ENCODE measurements at regions not wholly inside any gene's neighbourhood (a gene's known extent, or its start where the extent isn't known, plus 50 kb on each side); places are given as distances from the start of the nearest gene placed in this dataset.
"Not testable (repeated sequence)": the region's sequence is repeated elsewhere in the genome, so short reads cannot be mapped to it uniquely, and the experiment has no call there.

DNA sequence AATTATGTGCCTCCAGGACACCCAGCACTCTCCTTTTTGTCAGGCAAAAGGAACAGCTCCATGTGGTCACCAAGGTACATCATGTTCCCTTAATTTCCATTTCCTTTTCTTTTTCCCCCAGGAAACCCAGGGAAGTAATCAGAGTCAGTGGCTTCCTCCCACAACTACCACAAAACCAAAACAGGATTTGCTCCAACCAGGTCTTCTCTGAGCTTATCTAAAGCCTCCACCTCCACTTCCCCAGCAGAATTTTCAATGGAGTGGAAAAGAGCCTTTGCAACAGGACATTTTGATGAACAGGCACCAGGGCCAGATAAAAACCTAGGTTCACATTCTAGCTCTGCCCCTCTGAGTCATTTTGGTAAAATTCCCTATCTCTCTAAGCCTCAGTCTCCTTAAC, 154.3 kb downstream of the NR2F2 start:
- ATAC-seq (no peak), DNase-seq (ENCODE audit: low spot score in 2 of 2) (no peak)
- Mint-ChIP-seq H3K36me3 (no peaks in the 10 kb centered on the region), H3K27ac (no peak overlapping the region), H3K9me3 (peaks cover 0 to 5% of the 10 kb centered on the region in 2 donors)

DNA sequence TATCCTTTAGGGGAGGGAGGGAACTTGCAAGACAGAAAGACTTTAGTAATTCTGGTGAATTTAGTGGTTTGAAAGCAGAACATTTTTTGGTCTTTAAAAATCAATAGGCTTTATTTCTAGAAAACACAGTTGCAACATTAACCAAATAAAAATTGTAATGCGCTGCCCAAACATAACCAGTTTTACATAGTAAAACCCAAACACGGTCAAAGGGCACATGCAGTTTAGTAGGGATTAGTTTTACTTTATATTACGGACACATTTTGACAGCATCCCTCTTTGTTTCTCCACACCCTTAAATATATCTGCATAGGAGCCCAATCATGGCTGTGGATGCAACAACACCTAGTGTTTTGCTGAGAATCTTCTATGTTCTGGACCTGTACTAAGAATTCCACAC, 156.7 kb downstream of the NR2F2 start:
- DNase-seq (ENCODE audit: low spot score in 2 of 2) (no peak), ATAC-seq (no peak)
- H3K9me3 Mint-ChIP-seq = peaks cover 0 to 5% of the 10 kb centered on the region in 2 donors
- no peaks in the 10 kb centered on the region for H3K36me3 Mint-ChIP-seq
- no peak overlapping the region for H3K27ac Mint-ChIP-seq

DNA sequence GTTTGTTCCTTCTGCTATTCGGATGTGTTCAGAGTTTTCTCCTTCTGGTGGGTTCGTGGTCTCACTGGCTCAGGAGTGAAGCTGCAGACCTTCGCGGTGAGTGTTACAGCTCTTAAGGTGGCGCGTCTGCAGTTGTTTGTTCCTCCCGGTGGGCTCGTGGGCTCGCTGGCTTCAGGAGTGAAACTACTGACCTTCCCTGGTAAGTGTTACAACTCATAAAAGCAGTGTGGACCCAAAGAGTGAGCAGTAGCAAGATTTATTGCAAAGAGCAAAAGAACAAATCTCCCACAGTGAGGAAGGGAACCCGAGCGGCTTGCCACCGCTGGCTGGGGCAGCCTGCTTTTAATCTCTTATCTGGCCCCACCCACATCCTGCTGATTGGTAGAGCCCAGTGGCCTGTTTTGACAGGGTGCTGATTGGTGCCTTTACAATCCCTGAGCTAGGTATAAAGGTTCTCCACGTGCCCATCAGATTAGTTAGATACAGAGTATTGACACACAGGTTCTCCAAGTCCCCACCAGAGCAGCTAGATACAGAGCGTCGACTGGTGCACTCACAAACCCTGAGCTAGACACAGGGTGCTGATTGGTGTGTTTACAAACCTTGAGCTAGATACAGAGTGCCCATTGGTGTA, 160.7 kb downstream of the NR2F2 start:
- DNase-seq (ENCODE audit: low spot score in 2 of 2); H3K36me3 Mint-ChIP-seq; H3K9me3 Mint-ChIP-seq; ATAC-seq; H3K27ac Mint-ChIP-seq: not testable (repeated sequence)

DNA sequence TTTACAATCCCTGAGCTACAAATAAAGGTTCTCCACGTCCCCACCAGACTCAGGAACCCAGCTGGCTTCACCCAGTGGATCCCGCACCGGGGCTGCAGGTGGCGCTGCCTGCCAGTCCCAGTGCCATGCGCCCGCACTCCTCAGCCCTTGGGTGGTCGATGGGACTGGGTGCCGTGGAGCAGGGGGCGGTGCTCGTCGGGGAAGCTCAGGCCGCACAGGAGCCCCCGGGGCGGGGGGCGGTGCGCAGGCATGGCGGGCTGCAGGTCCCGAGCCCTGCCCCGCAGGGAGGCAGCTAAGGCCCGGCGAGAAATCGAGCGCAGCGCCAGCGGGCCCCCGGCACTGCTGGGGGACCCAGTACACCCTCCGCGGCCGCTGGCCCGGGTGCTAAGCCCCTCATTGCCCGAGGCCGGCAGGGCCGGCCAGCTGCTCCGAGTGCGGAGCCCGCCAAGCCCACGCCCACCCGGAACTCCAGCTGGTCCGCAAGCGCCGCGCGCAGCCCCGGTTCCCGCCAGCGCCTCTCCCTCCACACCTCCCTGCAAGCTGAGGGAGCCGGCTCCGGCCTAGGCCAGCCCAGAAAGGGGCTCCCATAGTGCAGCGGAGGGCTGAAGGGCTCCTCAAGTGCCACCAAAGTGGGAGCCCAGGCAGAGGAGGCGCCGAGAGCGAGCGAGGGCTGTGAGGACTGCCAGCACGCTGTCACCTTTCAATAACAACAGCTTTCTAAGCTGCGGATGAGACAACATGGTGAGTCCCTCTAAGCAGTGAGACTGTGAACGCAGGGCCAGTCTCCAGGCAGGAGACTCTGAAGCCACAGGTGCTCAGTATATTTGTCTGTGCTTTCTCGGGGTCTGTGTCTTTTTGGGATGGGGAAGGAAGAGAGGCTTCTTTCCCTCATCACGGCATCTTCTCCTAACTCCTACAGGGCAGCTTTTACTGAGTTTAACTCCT, 161.5 kb downstream of the NR2F2 start:
- not testable (repeated sequence) for H3K9me3 Mint-ChIP-seq; DNase-seq (ENCODE audit: low spot score in 2 of 2); H3K27ac Mint-ChIP-seq; ATAC-seq; H3K36me3 Mint-ChIP-seq

DNA sequence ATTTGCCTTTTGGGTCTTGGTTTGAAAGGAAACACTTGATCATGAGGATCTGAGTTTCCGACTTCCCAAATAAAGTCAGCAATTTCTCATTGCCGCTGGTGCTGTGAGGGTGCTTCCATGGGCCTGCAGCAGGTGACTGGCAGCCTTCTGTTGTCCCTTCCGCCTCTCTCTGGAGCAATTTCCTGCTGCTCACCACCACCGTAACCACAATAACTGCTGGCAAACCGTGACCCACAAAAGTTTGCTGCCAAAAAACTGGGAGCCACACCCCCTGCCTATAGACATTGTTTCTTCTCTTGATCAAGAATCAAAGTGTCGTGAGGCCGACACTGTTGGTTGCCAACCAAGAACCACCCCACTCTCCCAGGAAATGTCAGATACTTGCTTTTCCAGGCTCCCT, 164.0 kb downstream of the NR2F2 start:
- Mint-ChIP-seq H3K9me3 (peaks cover 0 to 6% of the 10 kb centered on the region in 2 donors), H3K36me3 (no peaks in the 10 kb centered on the region), H3K27ac (no peak overlapping the region)
- no peak for DNase-seq (ENCODE audit: low spot score in 2 of 2)
- ATAC-seq = no peak

DNA sequence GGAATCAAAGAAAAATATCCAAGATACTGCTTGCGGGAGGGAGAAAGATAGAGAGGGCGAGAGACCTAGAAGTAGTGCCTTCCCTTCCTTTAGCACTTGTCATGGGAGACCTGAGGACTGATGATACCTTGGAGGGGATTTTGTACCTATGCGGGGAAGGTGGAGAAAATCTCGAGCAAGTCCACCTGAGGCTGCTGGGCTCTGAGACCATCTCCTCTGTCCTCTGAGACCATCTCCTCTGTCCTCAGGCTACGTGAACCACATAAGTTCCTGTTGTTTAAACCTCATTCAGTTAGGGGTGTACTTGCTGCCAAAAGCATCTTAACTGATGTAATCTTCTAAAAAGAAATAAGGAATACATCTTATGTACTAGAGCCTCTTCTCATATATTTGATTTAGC, 164.9 kb downstream of the NR2F2 start:
- no peak for DNase-seq (ENCODE audit: low spot score in 2 of 2)
- Mint-ChIP-seq H3K9me3 (peaks cover 0 to 6% of the 10 kb centered on the region in 2 donors), H3K27ac (no peak overlapping the region), H3K36me3 (no peaks in the 10 kb centered on the region)
- ATAC-seq = no peak

DNA sequence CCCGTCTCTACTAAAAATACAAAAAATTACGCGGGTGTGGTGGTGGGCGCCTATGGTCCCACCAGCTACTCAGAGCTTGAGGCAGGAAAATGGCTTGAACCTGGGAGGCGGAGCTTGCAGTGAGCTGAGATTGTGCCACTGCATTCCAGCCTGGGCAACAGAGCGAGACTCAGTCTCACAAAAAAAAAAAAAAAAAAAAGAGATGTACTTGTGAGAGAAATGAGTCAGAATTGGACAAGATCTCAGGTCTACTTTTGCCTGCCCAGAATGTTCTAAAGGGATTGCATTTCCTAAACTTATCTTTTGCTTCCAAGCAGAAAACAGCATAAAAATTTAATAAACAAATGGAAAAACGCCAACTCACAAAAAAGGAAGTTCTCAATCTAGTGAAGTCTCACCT, 167.5 kb downstream of the NR2F2 start:
- Mint-ChIP-seq H3K27ac (no peak overlapping the region), H3K9me3 (peaks cover 0 to 6% of the 10 kb centered on the region in 2 donors), H3K36me3 (no peaks in the 10 kb centered on the region)
- no peak for ATAC-seq
- DNase-seq (ENCODE audit: low spot score in 2 of 2) = no peak

DNA sequence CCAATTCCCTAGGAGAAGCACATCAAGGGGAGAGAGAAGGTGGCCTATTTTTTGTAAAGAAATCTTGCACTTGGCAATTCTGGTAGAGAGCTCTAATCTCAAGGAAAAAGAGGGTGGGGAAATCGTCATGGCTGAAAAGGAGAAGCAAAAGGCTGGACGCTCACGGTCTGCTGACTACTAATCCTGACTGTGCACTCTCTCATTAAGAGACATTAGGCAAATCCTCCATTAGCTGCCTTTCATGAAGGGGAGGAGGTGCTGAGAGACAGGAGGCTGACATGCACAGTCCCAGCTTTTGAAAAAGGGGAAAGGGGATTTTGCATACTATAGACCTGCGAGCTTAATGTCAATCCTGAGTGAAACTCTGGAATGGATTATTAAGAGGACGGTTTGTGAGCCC, 170.0 kb downstream of the NR2F2 start:
- peaks cover 0 to 6% of the 10 kb centered on the region in 2 donors for H3K9me3 Mint-ChIP-seq
- H3K27ac Mint-ChIP-seq = no peak overlapping the region
- ATAC-seq (no peak), DNase-seq (ENCODE audit: low spot score in 2 of 2) (no peak)
- H3K36me3 Mint-ChIP-seq = no peaks in the 10 kb centered on the region

DNA sequence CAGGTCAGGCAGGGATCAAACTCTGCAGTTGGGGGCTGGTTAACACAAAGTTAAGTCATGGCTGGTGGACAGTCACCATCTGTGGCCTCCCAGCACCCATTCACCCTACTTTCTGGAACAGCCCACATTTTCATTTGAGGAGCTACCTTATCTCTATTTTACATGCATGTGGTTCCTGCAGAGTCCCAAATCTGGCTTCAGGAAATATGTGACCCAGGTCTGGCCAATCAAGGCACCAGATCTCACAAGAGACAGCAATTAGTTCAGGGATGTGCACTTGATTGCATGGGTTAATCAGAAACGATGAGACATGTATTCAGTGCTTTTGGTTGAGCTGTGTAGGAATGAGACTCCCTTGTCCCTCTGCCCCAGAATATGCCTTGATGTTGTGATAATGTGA, 170.9 kb downstream of the NR2F2 start:
- Mint-ChIP-seq H3K27ac (no peak overlapping the region), H3K36me3 (no peaks in the 10 kb centered on the region), H3K9me3 (peaks cover 0 to 6% of the 10 kb centered on the region in 2 donors)
- no peak for DNase-seq (ENCODE audit: low spot score in 2 of 2)
- no peak for ATAC-seq

DNA sequence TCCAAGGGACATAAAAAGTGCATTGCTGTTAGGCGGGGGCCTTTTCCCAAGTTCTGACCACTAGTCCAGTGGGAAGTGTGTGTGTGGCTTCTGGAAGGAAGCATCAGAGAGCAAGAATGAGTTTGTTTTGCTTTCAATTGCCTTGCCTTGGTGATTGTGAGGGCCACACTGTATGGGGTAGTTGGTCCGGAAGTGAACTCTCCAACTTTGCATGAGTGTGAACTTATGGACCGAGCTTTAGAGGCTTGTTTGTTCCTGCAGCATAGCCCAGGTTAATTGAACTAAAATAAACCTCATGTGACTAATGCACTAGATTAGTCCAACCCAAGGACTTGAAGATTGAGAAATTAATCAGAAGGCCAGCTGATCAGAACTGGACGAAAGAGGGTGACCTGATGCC, 171.7 kb downstream of the NR2F2 start:
- ATAC-seq = no peak
- DNase-seq (ENCODE audit: low spot score in 2 of 2) = no peak
- Mint-ChIP-seq H3K27ac (no peak overlapping the region), H3K36me3 (no peaks in the 10 kb centered on the region), H3K9me3 (no peaks in the 10 kb centered on the region)

DNA sequence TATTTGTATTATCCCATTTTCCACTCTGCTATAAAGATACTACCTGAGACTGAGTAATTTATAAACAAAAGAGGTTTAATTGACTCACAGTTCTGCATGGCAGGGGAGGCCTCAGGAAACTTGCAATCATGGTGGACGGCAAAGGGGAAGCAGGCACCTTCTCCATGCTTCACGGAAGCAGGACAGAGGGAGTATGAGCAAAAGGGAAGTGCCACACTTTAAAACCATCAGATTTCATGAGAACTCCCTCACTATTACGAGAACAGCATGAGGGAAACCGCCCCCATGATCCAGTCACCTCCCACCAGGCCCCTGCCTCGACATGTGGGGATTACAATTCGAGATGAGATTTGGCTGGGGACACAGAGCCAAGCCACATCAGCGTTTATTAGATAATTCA, 172.8 kb downstream of the NR2F2 start:
- Mint-ChIP-seq H3K27ac (no peak overlapping the region), H3K36me3 (no peaks in the 10 kb centered on the region), H3K9me3 (no peaks in the 10 kb centered on the region)
- DNase-seq (ENCODE audit: low spot score in 2 of 2) (no peak), ATAC-seq (no peak)

DNA sequence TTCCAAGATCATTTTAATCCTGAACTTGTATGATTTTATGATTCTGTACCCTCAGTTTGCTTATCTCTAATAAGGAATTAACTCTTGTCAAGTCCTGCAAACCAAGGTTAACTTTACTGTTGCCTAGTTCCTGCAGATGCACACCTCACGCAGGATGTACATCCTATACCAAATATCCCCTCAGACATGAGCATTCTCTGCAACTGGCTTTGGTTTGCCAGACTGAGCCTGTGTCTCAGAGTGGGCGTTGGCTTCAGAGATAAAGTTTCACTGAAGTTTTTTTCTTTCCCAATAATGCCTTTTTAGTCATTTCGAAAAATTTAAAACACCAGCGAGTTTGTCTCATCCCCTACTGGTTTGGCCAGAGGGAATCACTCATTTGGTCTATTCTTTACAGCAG, 173.9 kb downstream of the NR2F2 start:
- ATAC-seq (no peak), DNase-seq (ENCODE audit: low spot score in 2 of 2) (no peak)
- H3K36me3 Mint-ChIP-seq = no peaks in the 10 kb centered on the region
- no peaks in the 10 kb centered on the region for H3K9me3 Mint-ChIP-seq
- H3K27ac Mint-ChIP-seq = no peak overlapping the region

DNA sequence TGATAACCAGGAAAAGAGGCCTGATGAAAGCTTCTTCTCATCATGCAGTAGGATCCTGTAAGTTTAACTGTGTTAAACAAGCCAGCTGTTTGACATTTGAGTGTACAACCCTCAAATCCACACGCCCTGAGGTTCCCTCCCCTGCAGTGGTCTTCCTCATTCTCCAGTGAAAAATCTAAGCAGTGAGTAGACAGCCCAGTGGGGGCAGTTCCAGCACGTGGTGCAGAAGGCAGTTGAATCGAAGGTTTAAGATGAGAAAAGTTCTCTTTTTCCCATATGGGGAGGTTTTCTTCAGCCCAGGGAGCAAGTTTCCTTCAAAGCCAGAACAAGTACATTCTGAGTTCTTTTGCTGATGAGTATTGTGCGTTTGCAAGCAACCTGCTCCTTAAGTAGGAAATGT, 174.5 kb downstream of the NR2F2 start:
- DNase-seq (ENCODE audit: low spot score in 2 of 2) = no peak
- no peak overlapping the region for H3K27ac Mint-ChIP-seq
- ATAC-seq = no peak
- H3K36me3 Mint-ChIP-seq = no peaks in the 10 kb centered on the region
- no peaks in the 10 kb centered on the region for H3K9me3 Mint-ChIP-seq

DNA sequence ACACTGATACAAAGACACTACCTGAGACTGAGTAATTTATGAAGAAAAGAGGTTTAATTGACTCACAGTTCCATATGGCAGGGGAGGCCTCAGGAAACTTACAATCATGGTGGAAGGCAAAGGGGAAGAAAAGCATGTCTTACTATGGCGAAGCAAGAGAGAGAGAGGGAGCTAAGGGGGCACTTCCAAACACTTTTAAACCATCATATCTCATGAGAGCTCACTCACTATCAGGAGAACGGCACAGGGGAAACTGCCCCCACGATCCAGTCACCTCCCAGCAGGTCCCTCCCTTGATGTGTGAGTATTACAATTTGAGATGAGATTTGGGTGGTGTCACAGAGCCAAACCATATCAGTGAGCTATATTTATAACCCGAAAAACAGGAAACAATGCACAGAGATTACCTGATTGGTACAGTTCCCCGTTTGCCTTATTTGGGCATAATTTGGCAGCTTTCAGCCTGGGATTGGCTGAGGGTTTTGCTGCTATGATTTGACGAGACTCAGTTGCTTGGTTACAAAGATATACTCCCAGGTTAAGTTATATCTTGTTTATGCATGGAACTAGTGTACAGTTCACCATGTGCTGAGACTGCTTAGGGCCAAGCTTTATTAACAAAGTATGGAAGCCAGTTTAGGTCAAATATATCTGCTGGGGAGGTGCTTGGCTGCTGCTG, 184.2 kb downstream of the NR2F2 start:
- H3K9me3 Mint-ChIP-seq = peaks cover 25 to 31% of the 10 kb centered on the region in 2 donors
- ATAC-seq (no peak), DNase-seq (ENCODE audit: low spot score in 2 of 2) (no peak)
- H3K27ac Mint-ChIP-seq = no peak overlapping the region
- peaks cover 0 to 18% of the 10 kb centered on the region in 2 donors for H3K36me3 Mint-ChIP-seq

DNA sequence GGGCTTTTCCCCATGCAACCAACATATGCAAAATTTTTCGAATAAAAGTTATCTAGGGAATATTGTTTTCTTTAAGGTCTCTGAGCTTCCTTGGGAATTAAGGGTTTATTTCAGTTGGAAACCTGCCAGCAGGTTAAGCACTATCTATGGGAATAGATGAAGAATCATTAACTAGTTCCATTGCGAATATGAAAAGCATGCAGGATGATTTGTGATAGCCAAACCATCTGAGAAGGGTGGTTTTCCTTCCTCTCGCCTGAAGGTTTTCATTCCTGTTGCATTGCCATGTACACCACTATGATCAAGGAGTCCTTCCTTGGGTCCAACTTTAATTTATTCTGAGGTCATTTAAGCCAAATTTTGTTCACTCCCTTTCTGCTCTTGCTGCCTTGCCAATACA, 184.9 kb downstream of the NR2F2 start:
- ATAC-seq (no peak), DNase-seq (ENCODE audit: low spot score in 2 of 2) (no peak)
- H3K9me3 Mint-ChIP-seq = peaks cover 25 to 31% of the 10 kb centered on the region in 2 donors
- peaks cover 0 to 17% of the 10 kb centered on the region in 2 donors for H3K36me3 Mint-ChIP-seq
- H3K27ac Mint-ChIP-seq = no peak overlapping the region

DNA sequence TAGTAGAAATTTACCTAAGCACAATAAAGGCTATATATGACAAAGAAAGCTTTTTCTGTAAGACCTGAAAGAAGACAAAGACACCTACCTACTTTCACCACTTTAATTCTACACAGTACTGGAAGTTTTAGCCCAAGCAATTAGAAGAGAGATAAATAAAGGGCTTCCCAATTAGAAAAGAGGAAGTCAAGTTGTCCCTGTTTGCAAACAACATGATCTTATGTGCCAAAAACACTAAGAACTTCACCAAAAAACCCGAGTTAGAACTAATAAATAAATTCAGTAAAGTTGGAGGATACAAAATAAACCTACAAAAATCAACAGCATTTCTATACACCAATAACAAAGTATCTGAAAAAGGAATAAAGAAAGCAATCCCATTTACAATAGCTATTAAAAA, 190.9 kb downstream of the NR2F2 start:
- H3K36me3 Mint-ChIP-seq = peaks cover 0 to 9% of the 10 kb centered on the region in 2 donors
- DNase-seq (ENCODE audit: low spot score in 2 of 2) = no peak
- H3K9me3 Mint-ChIP-seq = peaks cover 13 to 30% of the 10 kb centered on the region in 2 donors
- ATAC-seq = no peak
- H3K27ac Mint-ChIP-seq = no peak overlapping the region

DNA sequence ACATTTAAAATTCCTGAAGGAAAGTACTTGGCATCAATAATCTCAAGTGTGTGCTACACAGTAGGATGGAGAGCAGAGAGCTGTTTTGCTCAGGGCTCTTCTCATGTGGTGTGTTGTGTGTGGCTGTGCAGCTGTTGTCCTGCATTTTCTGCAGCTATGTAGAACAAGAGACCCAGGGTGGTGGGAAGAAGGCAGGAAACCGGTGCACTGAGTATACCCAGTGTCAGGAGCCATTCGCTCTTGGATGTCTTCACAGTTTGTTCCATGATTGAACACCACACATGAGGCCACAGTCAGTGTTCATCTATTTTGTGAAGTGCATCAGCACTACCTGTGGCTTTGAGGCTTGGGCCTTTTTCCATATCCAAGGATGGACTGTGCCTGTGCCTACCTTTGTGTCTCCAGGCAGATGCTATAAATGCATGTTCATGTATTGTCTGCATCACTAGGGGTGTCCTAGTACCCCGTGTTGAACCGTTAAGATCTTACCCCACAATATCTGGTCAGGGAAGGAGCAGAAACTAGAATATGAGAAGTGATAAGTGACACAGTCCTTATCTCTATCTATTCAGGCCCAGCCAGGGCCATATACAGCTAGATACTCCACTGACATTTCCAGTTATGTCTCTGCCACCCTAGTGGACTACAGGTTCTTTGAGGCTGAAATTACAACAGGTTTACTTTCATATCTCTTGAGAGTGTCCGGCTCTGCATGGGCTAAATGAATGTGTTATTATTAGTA, 194.3 kb downstream of the NR2F2 start:
- Mint-ChIP-seq H3K9me3 (peaks cover 0 to 18% of the 10 kb centered on the region in 2 donors), H3K36me3 (peaks cover 0 to 4% of the 10 kb centered on the region in 2 donors), H3K27ac (no peak overlapping the region)
- ATAC-seq (no peak), DNase-seq (ENCODE audit: low spot score in 2 of 2) (no peak)
